GM18951 (cell line): ENCODE measurements at regions not wholly inside any gene's neighbourhood (a gene's known extent, or its start where the extent isn't known, plus 50 kb on each side); places are given as distances from the start of the nearest gene placed in this dataset.

Experiments used
- POLR2A ChIP-seq: IDR thresholded peaks from 4 replicates; pipeline ENCODE4 v1.6.1; 2011; ENCODE audit warnings: mild to moderate bottlenecking; ENCODE audit not compliant: insufficient read length, insufficient read depth; ENCODE audit errors: extremely low read depth
- in situ Hi-C: fragments of 300-500 bp; cut with MboI; formaldehyde crosslinking; loops from one replicate; pipeline ENCODE4 v1.12.0; 2022; ENCODE audit warnings: low sequenced_read_pairs, mixed read lengths, inconsistent platforms; ENCODE audit not compliant: unreplicated experiment

- in situ Hi-C loops: no loop called here
- no peak for TF ChIP-seq POLR2A
These were observed 198.9 kb upstream of the SLC27A6 start for GRCh38 chr5:128766406-128766805.

GRCh38 chr5:128770907-128771306, 194.4 kb upstream of the SLC27A6 start:
- in situ Hi-C loops: no loop called here
- TF ChIP-seq POLR2A: no peak

GRCh38 chr5:128772356-128772755, 192.9 kb upstream of the SLC27A6 start:
- TF ChIP-seq POLR2A: no peak
- in situ Hi-C loops: no loop called here

GRCh38 chr5:128773378-128773777, 191.9 kb upstream of the SLC27A6 start:
- no peak for TF ChIP-seq POLR2A
- in situ Hi-C loops: no loop called here

- no peak for TF ChIP-seq POLR2A
These were observed 190.7 kb upstream of the SLC27A6 start for GRCh38 chr5:128774605-128775004.

GRCh38 chr5:128775558-128775957, 189.7 kb upstream of the SLC27A6 start:
- TF ChIP-seq POLR2A: no peak
- in situ Hi-C loops: no loop called here

More at GRCh38 chr5:128774605-128775004, 190.7 kb upstream of the SLC27A6 start:
- in situ Hi-C loops: no loop called here

- no peak for TF ChIP-seq POLR2A
- in situ Hi-C loops: no loop called here
These were observed 188.2 kb upstream of the SLC27A6 start for GRCh38 chr5:128777052-128777451.

GRCh38 chr5:128778474-128778873, 186.8 kb upstream of the SLC27A6 start:
- in situ Hi-C loops: no loop called here

GRCh38 chr5:128782446-128782845, 182.8 kb upstream of the SLC27A6 start:
- in situ Hi-C loops: no loop called here
- no peak for TF ChIP-seq POLR2A

More at GRCh38 chr5:128778474-128778873, 186.8 kb upstream of the SLC27A6 start:
- no peak for TF ChIP-seq POLR2A

- TF ChIP-seq POLR2A: no peak
- in situ Hi-C loops: no loop called here
These were observed 180.6 kb upstream of the SLC27A6 start for GRCh38 chr5:128784726-128785125.

- in situ Hi-C loops: no loop called here
- no peak for TF ChIP-seq POLR2A
These were observed 174.0 kb upstream of the SLC27A6 start for GRCh38 chr5:128791312-128791711.

GRCh38 chr5:128796506-128796905, 168.8 kb upstream of the SLC27A6 start:
- in situ Hi-C loops: no loop called here

GRCh38 chr5:128798871-128799270, 166.4 kb upstream of the SLC27A6 start:
- TF ChIP-seq POLR2A: no peak
- in situ Hi-C loops: no loop called here

More at GRCh38 chr5:128796506-128796905, 168.8 kb upstream of the SLC27A6 start:
- no peak for TF ChIP-seq POLR2A

GRCh38 chr5:128799945-128800344, 165.3 kb upstream of the SLC27A6 start:
- TF ChIP-seq POLR2A: no peak
- in situ Hi-C loops: no loop called here

- in situ Hi-C loops: no loop called here
- no peak for TF ChIP-seq POLR2A
These were observed 164.9 kb upstream of the SLC27A6 start for GRCh38 chr5:128800377-128800776.
